ENCODE measurements at regions not wholly inside any gene's neighbourhood (a gene's known extent, or its start where the extent isn't known, plus 50 kb on each side); places are given as distances from the start of the nearest gene placed in this dataset.

- no peak for TF ChIP-seq CTCF (IDR thresholded peaks at IDR 0.05; ENCODE audit: insufficient read depth, low read length)
- TF ChIP-seq POLR2AphosphoS5 (IDR thresholded peaks at IDR 0.05; ENCODE audit: low read depth): no peak
- TF ChIP-seq, protein P1, sequence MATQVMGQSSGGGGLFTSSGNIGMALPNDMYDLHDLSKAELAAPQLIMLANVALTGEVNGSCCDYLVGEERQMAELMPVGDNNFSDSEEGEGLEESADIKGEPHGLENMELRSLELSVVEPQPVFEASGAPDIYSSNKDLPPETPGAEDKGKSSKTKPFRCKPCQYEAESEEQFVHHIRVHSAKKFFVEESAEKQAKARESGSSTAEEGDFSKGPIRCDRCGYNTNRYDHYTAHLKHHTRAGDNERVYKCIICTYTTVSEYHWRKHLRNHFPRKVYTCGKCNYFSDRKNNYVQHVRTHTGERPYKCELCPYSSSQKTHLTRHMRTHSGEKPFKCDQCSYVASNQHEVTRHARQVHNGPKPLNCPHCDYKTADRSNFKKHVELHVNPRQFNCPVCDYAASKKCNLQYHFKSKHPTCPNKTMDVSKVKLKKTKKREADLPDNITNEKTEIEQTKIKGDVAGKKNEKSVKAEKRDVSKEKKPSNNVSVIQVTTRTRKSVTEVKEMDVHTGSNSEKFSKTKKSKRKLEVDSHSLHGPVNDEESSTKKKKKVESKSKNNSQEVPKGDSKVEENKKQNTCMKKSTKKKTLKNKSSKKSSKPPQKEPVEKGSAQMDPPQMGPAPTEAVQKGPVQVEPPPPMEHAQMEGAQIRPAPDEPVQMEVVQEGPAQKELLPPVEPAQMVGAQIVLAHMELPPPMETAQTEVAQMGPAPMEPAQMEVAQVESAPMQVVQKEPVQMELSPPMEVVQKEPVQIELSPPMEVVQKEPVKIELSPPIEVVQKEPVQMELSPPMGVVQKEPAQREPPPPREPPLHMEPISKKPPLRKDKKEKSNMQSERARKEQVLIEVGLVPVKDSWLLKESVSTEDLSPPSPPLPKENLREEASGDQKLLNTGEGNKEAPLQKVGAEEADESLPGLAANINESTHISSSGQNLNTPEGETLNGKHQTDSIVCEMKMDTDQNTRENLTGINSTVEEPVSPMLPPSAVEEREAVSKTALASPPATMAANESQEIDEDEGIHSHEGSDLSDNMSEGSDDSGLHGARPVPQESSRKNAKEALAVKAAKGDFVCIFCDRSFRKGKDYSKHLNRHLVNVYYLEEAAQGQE (IDR thresholded peaks at IDR 0.05; ENCODE audit: insufficient replicate concordance, low read depth): no peak
- no peak for TF ChIP-seq SPI1 (IDR thresholded peaks at IDR 0.05; ENCODE audit: borderline replicate concordance, low read depth)
- no peak for TF ChIP-seq GABPA (IDR thresholded peaks at IDR 0.05; ENCODE audit: low read depth)
Measured at GRCh38 chr3:56971816-56972215, 88.6 kb upstream of the SPATA12 start.

Measured in HL-60 (cell line).